ENCODE measurements at regions not wholly inside any gene's neighbourhood (a gene's known extent, or its start where the extent isn't known, plus 50 kb on each side); places are given as distances from the start of the nearest gene placed in this dataset.

DNA sequence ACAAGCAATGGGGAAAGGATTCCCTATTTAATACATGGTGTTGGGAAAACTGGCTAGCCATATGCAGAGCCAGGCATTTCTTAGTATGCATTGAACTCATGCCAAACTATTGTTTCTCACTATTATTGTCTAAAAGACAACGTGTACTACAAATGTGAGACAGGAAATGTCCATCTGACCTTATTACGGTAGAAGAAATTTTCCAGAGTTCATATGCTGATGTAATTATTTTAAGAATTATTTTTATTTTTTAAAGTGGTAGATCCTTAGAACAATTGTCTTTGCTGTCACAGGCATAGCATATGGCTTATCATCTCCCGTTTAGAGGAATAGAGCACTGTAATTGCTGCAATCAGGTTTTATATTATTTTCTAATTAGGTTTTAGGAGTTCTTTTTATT lies 75.2 kb upstream of the S1PR1 start:
- TF ChIP-seq, protein P1, sequence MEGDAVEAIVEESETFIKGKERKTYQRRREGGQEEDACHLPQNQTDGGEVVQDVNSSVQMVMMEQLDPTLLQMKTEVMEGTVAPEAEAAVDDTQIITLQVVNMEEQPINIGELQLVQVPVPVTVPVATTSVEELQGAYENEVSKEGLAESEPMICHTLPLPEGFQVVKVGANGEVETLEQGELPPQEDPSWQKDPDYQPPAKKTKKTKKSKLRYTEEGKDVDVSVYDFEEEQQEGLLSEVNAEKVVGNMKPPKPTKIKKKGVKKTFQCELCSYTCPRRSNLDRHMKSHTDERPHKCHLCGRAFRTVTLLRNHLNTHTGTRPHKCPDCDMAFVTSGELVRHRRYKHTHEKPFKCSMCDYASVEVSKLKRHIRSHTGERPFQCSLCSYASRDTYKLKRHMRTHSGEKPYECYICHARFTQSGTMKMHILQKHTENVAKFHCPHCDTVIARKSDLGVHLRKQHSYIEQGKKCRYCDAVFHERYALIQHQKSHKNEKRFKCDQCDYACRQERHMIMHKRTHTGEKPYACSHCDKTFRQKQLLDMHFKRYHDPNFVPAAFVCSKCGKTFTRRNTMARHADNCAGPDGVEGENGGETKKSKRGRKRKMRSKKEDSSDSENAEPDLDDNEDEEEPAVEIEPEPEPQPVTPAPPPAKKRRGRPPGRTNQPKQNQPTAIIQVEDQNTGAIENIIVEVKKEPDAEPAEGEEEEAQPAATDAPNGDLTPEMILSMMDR (IDR thresholded peaks at IDR 0.05), result no peak
- TF ChIP-seq POLR2A (IDR thresholded peaks at IDR 0.05), result no peak

Measured in ovary (tissue), 3 donors.